Neural progenitor cell (in vitro differentiated cells): ENCODE measurements at regions not wholly inside any gene's neighbourhood (a gene's known extent, or its start where the extent isn't known, plus 50 kb on each side); places are given as distances from the start of the nearest gene placed in this dataset.

Experiments used
- EZH2phosphoT487 ChIP-seq: fragments of 200-600 bp; sonication (generic); IDR thresholded peaks from 2 replicates; pipeline ENCODE4 v1.6.1; 2017; ENCODE audit warnings: antibody characterized with exemption
- TF ChIP-seq, protein P1 (sequence below): fragments of 200-600 bp; sonication (generic); IDR thresholded peaks from 2 replicates; pipeline ENCODE4 v1.5.1; 2017; ENCODE audit warnings: antibody characterized with exemption, mild to moderate bottlenecking

- TF ChIP-seq, protein P1, sequence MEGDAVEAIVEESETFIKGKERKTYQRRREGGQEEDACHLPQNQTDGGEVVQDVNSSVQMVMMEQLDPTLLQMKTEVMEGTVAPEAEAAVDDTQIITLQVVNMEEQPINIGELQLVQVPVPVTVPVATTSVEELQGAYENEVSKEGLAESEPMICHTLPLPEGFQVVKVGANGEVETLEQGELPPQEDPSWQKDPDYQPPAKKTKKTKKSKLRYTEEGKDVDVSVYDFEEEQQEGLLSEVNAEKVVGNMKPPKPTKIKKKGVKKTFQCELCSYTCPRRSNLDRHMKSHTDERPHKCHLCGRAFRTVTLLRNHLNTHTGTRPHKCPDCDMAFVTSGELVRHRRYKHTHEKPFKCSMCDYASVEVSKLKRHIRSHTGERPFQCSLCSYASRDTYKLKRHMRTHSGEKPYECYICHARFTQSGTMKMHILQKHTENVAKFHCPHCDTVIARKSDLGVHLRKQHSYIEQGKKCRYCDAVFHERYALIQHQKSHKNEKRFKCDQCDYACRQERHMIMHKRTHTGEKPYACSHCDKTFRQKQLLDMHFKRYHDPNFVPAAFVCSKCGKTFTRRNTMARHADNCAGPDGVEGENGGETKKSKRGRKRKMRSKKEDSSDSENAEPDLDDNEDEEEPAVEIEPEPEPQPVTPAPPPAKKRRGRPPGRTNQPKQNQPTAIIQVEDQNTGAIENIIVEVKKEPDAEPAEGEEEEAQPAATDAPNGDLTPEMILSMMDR = no peak
- no peak for TF ChIP-seq EZH2phosphoT487
These were observed 165.4 kb downstream of the PHETA1 start for GRCh38 chr12:111203446-111203845.
